GM21390 (cell line): ENCODE measurements at regions not wholly inside any gene's neighbourhood (a gene's known extent, or its start where the extent isn't known, plus 50 kb on each side); places are given as distances from the start of the nearest gene placed in this dataset.
A peak's percentile ranks its signal among the peaks of the same experiment; 100 is the strongest.

ENCODE experiments used
- ATAC-seq: cut with Tn5 transposase; IDR thresholded peaks from one replicate; pipeline ENCODE4 v1.9.1; 2021; ENCODE audit not compliant: unreplicated experiment

DNA sequence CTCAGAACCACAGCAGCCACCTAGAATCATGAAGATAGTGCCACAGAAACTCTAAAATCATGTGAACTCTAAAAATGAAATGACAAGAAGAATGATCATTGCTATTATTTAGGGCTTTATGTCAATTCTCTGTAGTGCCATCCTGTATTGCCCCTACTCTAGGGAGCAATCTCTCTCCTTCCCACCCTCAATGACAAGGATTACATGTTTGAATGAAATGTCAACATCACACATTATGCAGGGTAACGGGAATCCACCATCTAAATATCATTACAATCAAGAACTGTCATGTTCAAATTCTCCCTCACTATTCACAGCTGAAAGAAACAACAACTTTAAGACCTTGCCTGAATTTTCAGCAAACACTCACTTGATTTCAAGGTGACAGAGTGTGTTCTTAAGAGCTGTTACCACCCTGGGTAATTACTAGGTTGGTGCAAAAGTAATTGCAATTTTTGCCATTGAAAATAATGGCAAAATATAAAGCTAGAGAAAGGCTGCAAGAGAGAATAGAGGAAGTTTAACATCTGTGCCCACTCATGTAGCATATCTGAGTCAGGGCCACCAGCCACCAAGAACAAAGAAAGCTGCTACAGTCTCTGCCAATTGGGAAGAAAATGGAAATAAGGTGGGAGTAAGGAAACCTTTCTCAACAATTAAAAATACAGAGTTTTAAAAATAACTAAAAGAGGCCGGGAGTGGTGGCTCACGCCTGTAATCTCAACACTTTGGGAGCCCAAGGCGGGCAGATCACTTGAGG, 112.8 kb upstream of the PSMD7 start:
- no peak for ATAC-seq

DNA sequence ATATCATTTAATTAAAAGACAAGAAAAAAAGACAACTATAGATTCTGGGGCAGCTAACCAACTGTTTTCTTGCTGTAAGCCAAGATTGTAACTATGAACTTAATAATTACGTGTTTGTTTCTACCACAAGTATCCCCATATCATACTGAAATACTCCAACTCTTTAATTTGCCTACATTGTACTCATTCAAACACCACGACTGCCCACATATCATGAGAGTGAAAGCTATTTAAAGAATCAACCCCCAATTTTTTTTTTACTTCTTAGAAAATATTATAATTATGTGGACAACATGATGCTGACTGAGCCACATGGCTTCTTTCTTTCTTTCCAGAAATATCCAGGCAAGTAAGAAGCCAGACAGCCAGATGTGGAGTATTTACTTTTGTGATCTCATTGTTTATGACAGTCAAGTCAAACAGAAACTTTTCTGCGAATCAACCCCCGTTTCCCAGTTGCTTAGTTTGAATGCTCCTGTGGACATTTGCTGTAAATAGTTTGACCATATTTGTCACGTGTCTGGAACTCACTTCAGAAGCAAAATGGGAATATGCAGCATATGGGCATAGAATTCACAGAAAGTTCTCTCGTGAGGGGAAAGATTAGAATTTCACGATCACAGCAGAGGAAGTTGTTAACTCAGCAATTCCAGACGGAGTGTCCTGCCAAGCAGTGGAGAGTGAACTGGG, 126.8 kb upstream of the PSMD7 start:
- ATAC-seq: no peak

DNA sequence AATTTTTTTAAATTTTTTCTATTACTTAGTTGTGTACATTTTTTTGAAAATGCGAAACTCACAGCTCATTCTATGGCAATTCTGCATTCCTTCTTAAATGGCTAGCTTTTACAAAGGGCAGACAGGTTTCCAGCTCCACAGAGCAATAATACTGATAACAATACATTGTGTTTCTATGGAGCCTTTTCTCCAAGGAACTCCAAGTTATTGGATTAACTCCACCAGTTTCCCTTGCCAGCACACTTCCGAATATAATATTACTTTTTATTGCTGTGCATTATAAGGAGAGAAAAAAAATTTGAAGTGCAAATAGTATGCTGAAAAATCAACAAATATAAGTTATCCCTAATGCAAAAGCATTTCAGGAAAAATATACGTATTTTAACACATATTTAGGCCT, 127.5 kb upstream of the PSMD7 start:
- ATAC-seq: no peak

DNA sequence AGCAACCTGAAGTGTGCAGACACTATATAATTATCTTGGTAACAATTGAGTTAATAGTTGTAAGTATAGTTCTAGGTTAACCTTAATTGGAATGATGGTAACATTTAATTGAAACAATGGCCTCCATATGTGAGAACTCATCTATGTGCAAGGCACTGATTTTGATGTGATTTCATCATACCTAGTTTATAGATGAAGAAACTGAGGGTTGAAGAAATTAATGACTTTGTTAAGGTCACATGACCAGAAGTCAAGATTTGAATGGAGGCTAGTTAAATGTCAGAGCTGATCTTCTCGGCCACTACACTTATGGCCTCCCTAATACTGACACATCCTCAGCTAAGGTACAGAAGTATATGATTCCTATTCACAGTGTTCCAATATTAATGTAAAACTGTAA, 128.2 kb upstream of the PSMD7 start:
- no peak for ATAC-seq

DNA sequence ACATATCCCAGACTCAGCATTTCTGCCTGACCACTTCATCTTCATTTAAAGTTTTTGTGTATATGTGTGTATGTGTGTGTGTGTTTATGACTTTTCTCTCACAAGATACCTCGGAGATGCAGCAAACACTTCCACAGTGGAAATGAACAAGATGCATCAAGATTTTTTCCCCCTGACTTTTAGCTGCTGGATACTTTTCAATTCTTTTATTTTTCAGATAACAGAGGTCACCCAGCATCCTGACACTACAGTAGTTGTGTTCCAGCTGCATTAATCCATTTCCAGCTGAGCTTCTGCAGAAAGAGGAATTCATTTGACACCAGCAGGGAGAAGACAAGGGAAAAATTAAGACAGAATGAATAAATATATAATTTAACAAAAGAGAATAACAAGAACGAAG, 130.2 kb upstream of the PSMD7 start:
- ATAC-seq: no peak

DNA sequence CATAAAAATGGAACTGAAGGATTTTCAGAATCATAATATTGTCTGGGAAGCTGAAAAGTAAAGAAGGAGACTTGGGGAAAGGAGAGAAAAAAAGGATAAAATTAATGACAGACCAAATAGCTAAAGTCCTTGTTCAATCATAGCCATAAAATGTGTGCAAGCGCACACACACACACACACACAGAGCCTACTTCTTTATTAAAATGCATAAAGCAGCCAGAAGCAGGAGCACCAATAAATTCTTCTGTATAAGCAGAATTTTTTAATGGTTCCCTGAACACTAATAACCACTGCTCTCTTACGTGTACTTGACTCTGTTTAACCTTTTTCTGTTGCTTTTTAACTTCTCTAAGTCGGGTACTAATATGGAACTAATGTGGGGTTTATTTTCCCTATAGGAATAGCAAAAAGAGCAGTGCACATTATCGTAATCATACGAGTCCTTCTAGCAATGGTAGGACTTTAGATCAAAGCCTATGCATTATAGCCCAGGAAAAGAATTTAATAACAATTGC, 131.0 kb upstream of the PSMD7 start:
- ATAC-seq: no peak

DNA sequence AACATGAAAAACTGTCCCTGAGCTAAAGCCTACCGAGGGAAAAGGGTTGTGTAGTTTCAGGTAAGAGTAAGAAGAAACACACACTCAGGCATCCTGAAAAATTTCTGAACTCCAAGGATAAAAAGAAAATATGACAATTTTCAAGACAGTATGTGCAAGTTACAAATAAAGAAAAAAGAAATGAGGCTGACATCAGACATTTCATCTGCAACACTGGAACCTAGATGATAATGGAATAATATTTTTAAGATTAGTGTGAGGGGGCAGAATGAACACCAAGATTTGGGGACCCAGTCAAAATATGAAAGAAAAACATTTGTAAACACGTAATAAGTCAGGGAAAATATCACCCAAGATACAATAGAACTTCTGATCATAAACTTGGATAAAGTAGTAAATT, 135.9 kb upstream of the PSMD7 start:
- ATAC-seq: no peak

DNA sequence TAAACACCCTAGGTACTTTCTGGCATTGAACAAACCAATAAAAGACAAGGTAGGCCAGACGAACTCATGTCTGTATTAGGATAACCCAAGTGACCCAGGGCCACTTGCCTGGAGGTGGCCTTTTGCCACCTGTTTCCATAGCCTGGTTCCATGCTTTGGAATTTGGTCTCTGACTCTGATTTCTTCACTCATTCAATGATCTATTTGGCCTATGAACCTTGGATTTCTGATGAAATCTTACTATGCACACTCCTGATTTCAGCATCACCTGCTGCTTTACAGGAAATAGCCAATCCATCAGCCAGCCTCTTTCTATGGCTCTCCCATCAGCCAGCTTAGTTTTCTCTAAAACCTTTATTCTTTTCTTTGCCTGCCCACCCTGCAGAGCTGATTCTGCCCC, 142.8 kb upstream of the PSMD7 start:
- ATAC-seq: no peak

DNA sequence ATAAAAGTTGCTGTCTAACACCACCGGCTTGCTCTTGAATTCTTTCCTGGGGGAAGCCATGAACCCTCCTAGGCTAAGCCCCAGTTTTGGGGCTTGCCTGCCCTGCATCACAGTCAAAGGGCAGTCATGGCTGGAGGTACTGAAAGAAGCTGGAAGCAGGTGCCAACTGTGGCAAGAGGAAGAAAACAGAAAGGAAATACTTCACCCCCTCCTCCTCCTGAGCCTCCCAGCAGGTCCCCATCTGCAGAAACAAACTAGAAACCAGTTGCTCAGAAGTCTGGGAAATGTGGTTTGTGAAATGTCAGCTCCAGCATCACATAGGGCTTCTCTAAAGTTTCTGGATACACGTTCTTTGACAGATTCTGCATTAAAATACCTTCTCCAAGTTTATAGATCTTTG, 150.0 kb upstream of the PSMD7 start:
- ATAC-seq: no peak

DNA sequence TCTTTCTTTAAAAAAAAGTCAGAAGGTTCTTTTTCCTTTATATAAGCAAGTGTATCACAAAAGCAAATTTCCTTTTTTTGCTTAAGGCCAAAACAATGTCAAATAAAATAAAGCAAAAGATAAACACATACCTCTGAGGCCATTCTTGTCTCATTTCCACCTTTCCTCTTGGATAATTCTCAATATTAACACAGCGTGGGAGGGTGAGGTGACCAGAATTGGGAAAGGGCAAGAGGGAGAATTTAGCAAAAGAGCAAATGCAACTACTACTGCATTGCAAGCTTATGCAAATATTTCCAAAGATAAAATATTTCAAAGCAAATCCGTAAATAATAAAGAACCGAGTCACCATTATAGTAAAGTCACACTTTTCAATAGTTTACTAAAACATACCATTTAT, 153.4 kb upstream of the PSMD7 start:
- no peak for ATAC-seq

DNA sequence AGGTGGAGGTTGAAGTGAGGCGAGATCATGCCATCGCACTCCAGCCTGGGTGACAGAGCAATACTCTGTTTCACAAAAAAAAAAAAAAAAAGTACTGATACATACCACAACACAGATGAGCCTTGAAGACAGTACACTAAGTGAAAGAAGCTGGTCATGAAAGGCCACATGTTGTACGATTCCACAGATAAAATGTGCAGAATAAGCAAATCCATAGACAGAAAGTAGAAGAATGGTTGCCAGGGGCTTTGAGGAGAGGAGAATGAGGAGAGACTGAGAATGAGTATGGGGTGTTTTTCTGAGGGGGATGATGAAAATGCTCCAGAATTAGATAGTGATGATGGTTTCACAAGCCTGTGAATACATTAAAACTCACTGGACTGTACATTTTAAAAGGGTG, 155.6 kb upstream of the PSMD7 start:
- ATAC-seq: no peak

DNA sequence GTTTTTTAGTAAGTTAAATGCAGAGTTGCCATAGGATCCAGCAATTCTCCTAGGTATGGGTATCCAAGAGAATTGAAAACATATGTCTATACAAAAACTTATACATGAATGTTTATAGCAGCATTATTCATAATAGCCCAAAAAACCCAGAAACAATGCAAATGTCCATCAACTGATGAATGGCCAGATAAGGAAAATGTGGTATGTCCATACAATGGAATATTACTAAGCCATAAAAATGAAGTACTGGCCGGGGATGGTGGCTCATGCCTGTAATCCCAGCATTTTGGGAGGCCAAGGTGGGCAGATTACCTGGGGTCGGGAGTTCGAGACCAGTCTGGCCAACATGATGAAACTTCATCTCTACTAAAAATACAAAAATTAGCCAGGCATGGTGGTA, 156.1 kb upstream of the PSMD7 start:
- no peak for ATAC-seq

DNA sequence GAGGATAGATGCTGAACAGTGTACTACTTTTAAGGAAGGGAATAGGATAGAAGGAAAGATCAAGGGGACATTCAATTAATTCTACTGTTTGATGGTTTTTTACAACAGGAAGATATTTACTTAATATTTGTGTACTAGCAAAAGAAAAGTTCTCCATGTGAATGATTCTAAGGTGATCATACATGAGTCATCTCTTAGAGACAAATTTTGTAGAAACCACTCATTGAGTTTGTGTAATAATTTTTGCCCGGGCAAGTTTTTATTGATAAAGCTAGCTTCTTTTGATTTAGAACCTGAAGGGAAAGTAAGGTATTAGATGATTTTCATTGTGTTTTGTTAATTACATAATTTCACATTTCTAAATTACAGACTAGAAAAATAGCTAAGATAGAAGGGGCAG, 172.8 kb upstream of the PSMD7 start:
- no peak for ATAC-seq

DNA sequence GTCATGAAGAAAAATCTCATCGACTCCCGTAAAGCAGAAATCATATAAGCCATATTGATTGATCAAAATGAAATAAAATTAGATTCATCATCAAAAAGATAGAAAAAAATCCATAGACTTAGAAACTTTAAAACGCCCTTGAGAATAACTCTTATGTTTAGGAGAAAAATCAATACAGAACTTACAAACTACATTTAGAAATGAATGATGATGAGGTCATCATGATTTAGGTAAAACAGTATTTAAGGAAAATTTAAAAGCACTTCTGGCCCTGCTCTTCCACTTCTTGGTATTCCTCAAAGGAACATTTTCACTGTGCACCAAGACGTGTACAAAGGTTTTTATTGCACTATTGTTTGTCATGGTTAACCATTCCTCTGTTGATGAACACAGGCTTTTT, 173.4 kb upstream of the PSMD7 start:
- no peak for ATAC-seq

DNA sequence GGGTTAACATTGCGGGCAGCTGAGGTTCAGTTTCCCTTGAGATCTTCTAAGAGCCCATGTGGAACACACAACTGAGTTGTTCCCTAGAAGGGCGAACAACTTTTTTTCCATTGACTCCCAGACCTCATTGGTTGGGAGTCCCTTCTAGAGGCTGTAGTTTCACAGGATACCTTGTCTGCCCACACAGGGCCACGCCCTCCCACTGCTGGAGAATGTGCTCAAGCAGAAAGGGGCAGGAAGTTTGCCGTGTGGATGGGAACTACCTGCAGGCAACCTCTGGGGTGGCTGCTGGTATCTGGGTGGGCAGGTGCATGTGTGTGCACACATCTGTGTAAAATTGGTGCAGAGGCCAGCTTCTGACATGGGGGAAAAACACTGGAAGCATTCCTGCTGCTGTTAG, 178.8 kb upstream of the PSMD7 start:
- no peak for ATAC-seq

DNA sequence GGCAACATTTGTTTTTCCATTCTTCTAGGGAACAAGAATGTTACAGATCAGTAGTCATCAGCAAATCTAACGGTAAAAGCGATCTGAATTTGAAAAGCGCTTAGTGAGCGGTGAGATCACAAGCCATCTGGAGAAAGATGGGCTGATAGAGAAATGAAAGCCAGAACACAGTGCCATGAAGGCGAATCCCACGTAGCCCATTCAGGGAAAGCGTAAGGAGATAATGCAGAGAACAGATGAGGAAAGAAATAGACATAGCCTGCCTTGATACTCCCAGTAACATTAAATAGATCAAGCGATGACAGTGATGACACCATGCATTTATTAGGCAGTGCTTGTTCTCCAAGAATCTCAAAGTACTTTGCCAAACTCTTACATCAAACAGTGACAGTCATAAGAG, 183.1 kb upstream of the PSMD7 start:
- no peak for ATAC-seq

DNA sequence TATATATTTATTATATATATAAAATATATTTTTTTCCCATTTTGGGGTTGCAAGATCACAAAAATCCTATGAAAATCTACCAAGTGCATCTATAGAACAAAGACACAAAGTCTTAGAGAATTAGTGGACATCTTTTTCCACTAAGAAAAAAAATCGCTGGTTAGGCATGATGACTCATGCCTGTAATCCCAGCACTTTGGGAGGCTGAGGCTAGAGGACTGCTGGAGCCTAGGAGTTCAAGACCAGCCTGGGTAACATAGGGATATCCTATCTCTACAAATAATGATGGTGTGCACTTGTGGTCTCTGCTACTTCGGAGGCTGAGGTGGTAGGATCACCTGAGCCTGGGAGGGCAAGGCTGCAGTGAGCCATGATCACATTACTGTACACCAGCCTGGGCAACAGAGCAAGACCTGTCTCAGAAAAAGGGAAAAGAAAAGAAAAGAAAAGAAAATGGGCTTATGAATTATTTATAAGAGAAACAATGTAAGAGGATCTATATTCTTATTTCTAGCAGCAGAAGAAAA, 185.1 kb upstream of the PSMD7 start:
- no peak for ATAC-seq

DNA sequence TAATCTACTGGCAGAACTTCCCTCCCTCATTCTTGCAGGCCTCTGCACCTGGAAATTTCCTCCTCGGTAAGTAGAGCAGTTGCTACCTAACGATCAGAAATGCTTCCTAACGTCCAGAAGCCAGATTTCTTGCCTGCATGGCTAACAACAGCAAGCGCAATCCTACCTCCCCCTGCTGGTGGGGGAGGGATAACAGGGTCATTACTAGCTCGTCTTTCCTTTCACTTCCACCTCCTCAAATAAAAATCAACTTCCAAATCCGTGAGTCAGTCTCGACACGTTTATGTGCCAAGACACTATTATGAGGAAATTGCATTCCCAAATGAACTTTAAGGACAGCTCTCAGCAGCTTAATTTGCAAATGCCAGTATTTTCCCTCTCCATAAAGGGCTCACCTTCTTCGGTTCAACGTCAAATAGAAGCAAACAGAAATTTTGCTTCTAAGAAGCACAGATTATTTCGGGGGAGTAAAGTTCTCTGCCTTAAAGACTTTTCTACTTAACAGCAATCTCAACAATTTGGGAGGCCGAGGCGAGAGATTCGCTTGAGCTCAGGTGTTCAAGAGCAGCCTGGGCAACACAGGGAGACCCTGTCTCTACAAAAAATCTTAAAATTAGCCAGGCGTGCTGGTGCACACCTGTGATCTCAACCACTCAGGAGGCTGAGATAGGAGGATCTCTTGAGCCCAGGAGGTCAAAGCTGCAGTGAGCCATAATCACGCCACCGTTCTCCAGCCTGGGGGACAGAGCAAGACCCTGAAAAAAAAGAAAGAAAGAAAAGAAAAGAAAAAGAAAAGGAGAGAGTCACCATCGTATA, 188.6 kb upstream of the PSMD7 start:
- ATAC-seq: peak; percentile 72

DNA sequence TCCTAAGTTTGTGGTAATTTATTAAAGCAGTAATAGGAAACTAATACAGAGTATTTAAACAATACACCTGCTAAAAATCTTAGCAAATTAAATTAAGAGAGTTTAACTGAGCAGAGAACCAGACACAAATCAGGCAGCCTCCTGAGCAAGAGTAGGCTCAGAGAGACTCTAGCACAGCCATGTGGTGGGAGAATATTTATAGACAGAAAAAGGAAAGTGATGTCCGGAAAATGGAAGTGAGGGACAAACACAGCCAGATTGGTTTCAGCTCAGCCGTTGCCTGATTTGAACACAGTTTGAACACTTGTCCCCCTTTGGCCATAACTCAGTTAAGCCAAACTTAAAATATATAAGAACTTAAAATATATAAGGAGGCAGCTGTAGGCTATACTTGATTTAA, 192.6 kb upstream of the PSMD7 start:
- ATAC-seq: no peak

DNA sequence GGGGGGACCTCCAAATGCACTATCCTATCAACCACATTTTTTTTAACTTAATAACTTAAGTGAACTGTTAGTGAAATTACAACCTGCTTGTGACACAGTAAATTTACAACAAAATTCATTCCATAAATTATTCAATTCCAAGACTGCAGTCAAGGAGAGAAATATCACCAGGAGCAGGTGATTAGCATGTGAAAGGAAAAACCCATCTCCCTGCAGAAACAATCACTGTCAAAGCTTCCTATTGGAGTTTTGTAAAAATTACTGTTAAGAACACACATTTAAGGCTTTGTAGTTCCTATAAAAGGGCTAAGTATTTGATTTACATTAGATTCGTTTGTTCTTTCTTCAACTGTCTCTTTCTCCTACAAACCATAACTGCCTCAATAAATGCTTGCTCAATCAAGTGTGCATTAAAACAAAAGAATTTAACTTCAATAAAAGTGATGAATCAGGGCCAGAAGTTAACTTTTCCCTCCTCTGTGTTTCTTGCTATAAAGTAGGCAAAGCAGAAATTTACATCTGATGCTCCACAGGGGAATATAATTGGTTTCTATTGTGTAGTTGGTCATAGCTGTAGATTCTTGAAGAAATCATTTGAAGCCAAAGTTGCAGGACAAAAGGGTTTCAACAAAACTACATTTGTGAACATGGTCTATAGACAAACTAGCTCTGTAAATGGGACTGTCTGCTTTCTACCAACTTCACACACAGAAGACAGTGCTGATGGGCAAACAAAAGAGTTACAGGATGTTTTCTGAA, 195.1 kb upstream of the PSMD7 start:
- ATAC-seq: no peak
